Activated T-helper 1 cell treated with anti-CD3 and anti-CD28 coated beads, Interleukin-12 subunit alpha, Interleukin-12 subunit beta, Interleukin-2, Interleukin-4 antibody, amounts not matched to agents 30 ng/mL and 10 ng/mL and 1 ng/mL, durations not matched to agents 14 hours and 24 hours and 36 hours (primary cell): ENCODE measurements at regions not wholly inside any gene's neighbourhood (a gene's known extent, or its start where the extent isn't known, plus 50 kb on each side); places are given as distances from the start of the nearest gene placed in this dataset.

ENCODE experiments used
- DNase-seq: peaks from one replicate; pipeline ENCODE4 v3.0.0; 2021; ENCODE audit warnings: low spot score
- H3K27ac Mint-ChIP-seq: one replicate; pipeline ENCODE4 v1.8.0; 2021; ENCODE audit warnings: mild to moderate bottlenecking, mixed read lengths
- H3K27me3 Mint-ChIP-seq: one replicate; pipeline ENCODE4 v1.8.0; 2022; ENCODE audit warnings: mild to moderate bottlenecking, moderate library complexity, mixed read lengths; ENCODE audit not compliant: insufficient read depth
- H3K36me3 Mint-ChIP-seq: one replicate; pipeline ENCODE4 v1.8.0; 2021; ENCODE audit warnings: low read depth, mixed read lengths
- H3K4me1 Mint-ChIP-seq: one replicate; pipeline ENCODE4 v1.8.0; 2021; ENCODE audit warnings: low read depth, mixed read lengths
- H3K4me3 Mint-ChIP-seq: one replicate; pipeline ENCODE4 v1.8.0; 2021; ENCODE audit warnings: mild to moderate bottlenecking, moderate library complexity, mixed read lengths
- H3K9me3 Mint-ChIP-seq: one replicate; pipeline ENCODE4 v1.8.0; 2021; ENCODE audit warnings: mixed read lengths
- intact Hi-C: fragments of 100-400 bp; cut with micrococcal nuclease; formaldehyde crosslinking; loops from one replicate; pipeline ENCODE4 v1.15.1; 2024

DNA sequence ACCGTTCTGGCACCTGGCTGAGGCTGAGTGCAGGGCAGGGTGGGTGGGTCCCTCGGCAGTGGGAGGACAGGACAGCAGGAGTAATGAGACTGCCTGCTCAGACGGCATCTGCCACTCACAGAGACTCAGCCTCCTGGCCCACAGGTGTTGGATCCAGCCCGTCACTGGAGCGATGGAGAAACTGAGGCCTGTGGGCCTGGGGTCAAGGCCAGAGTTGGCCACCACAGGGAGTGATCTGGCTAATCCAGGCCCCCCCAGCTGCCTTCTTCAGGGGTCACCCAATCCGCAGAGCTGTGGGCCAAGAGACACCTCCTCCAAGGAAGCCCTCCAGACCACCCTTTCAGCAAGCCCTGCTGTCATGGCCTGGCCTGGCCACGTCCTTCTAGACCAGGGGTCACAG, 103.7 kb upstream of the VSTM2B start:
- intact Hi-C loops: no loop called here
- H3K9me3 Mint-ChIP-seq: peaks cover 3% of the 10 kb centered on the region
- H3K4me1 Mint-ChIP-seq: no peaks in the 10 kb centered on the region
- H3K27me3 Mint-ChIP-seq: no peaks in the 10 kb centered on the region
- H3K4me3 Mint-ChIP-seq: no peak overlapping the region
- no peaks in the 10 kb centered on the region for H3K36me3 Mint-ChIP-seq
- no peak overlapping the region for H3K27ac Mint-ChIP-seq
- no peak for DNase-seq

DNA sequence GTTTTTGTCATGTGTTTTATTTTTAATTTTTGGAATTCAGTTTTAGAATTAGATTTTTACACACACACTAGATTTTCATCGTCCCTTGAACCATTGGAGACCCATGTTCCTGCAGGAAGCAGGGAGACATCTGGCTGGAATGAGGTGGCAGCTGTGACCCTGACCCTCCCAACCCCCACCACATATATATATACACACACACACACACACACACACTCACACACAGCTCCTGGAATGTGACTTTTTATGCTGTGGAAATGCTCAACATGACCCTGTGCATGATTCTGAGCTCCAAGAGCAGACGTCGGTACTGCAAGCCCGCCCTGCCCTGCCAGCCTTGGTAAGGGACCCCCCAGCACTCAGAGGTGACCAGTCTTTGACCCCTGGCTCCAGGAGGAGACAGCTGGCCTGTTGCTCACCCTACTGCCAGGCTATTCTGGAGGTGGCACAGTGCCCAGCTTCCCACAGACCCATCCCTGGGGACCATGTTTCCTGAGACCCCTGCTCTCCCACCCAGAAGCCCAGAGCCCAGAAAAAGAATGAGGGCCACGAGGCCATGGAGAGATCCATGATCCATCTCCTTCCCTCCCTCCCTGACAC, 103.2 kb upstream of the VSTM2B start:
- Mint-ChIP-seq H3K4me1 (no peaks in the 10 kb centered on the region), H3K9me3 (peaks cover 3% of the 10 kb centered on the region), H3K4me3 (no peak overlapping the region), H3K36me3 (no peaks in the 10 kb centered on the region), H3K27ac (no peak overlapping the region), H3K27me3 (no peaks in the 10 kb centered on the region)
- intact Hi-C loops: no loop called here
- DNase-seq: no peak

DNA sequence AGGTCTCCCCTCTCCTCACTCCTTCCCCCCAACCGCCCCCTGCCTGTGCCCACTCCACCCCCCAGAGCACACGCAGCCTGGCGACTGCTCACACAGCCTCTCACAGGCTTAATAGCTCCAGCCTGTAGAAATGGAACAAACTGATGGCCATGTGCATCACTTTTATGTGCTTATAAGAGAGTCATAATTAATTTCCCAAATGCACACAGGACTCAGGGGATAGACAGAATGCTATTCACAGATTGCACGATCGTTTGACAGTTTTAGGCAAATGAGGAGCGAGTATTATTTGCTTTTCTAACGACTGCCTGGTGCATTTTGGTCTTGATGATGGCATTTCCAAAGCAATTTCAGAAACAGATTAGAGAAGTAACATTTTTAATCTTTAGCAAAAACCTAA, 97.7 kb upstream of the VSTM2B start:
- H3K27me3 Mint-ChIP-seq: no peaks in the 10 kb centered on the region
- no peaks in the 10 kb centered on the region for H3K9me3 Mint-ChIP-seq
- no peak overlapping the region for H3K27ac Mint-ChIP-seq
- H3K4me1 Mint-ChIP-seq: no peaks in the 10 kb centered on the region
- intact Hi-C loops: no loop called here
- DNase-seq: no peak
- H3K36me3 Mint-ChIP-seq: no peaks in the 10 kb centered on the region
- no peak overlapping the region for H3K4me3 Mint-ChIP-seq

DNA sequence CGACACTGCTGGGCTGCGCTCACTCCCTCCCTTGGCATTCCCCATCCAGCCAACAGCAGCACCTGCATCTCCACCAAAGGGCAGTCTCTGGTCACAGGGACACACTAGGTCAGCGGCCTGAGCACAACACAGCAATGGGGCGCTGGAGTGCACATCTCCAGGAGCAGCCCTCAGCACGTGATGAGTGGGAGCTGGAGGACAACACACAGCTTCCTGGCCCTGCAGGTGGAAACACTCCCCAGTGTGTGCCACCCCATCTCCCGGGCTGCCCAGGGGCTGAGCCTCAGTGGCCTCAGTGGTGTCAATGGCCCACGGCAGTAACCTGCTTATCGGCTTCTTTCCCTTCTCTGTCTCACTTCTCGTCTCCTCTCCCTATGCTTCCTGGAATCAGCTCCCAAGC, 96.8 kb upstream of the VSTM2B start:
- Mint-ChIP-seq H3K36me3 (no peaks in the 10 kb centered on the region), H3K27ac (no peak overlapping the region), H3K4me3 (no peak overlapping the region), H3K9me3 (no peaks in the 10 kb centered on the region), H3K27me3 (no peaks in the 10 kb centered on the region), H3K4me1 (no peaks in the 10 kb centered on the region)
- DNase-seq: no peak
- intact Hi-C loops: no loop called here

DNA sequence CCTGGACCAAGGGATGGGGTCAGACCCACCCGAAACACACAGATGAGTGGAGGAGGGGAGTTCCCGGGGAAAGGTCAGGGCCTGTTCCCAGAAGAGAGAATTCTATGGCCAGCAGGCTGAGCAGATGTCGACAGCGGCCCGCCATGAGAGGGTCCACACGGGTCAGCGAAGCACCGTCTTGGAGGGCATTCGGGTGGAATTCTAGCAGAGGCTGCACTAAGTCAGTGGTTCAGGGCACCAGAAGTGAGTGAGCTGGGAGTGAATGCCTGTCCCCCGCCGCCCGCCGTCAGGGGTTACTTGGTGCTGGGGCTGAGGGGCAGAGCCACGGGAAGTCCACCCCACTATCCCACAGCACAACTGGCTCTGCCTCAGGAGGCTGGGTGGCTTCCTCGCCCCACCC, 96.2 kb upstream of the VSTM2B start:
- H3K27ac Mint-ChIP-seq: no peak overlapping the region
- no peaks in the 10 kb centered on the region for H3K27me3 Mint-ChIP-seq
- intact Hi-C loops: no loop called here
- no peak for DNase-seq
- H3K4me1 Mint-ChIP-seq: no peaks in the 10 kb centered on the region
- no peak overlapping the region for H3K4me3 Mint-ChIP-seq
- no peaks in the 10 kb centered on the region for H3K36me3 Mint-ChIP-seq
- no peaks in the 10 kb centered on the region for H3K9me3 Mint-ChIP-seq

DNA sequence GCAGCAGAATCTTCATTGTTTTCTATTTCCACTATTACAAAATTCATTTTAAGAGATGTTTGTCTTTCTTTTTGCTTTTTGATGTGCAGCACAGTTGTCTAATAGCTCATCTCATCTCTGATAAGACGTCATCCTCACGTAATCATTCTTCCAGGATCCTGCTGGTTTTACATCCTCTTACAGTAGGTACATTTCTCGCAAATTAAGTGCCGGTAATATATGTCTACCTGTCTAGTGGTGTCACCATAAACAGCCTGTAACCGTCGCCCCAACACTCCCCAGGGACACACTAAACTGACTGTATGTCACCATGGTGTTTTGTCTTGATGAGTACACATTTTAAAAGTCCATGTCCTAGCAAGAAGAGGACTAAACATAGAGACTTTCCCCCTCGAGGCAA, 94.5 kb upstream of the VSTM2B start:
- H3K27ac Mint-ChIP-seq: no peak overlapping the region
- intact Hi-C loops: no loop called here
- no peaks in the 10 kb centered on the region for H3K27me3 Mint-ChIP-seq
- H3K4me1 Mint-ChIP-seq: no peaks in the 10 kb centered on the region
- no peak overlapping the region for H3K4me3 Mint-ChIP-seq
- H3K9me3 Mint-ChIP-seq: no peaks in the 10 kb centered on the region
- no peak for DNase-seq
- H3K36me3 Mint-ChIP-seq: no peaks in the 10 kb centered on the region

DNA sequence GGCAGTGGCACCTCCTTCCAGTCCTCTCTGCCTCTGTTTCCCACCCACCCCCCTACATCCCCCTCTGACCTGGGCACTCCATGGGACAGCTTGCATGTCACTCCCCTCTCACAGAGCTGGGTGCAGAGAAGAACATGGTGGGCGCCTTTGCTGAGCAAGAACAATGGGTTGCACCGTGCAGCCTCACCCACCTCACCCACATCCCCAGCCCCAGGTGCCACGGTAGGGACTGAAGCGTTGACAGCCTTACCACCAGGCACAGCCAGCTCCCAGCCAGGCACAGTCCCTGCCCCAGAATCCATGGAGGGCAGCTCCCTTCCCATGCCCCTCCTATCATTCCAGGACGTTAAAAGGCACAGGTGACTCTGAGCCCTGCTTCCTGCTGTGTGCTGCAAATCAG, 93.1 kb upstream of the VSTM2B start:
- intact Hi-C loops: no loop called here
- Mint-ChIP-seq H3K9me3 (no peaks in the 10 kb centered on the region), H3K4me1 (no peaks in the 10 kb centered on the region), H3K36me3 (no peaks in the 10 kb centered on the region), H3K27me3 (no peaks in the 10 kb centered on the region), H3K27ac (no peak overlapping the region), H3K4me3 (no peak overlapping the region)
- no peak for DNase-seq

DNA sequence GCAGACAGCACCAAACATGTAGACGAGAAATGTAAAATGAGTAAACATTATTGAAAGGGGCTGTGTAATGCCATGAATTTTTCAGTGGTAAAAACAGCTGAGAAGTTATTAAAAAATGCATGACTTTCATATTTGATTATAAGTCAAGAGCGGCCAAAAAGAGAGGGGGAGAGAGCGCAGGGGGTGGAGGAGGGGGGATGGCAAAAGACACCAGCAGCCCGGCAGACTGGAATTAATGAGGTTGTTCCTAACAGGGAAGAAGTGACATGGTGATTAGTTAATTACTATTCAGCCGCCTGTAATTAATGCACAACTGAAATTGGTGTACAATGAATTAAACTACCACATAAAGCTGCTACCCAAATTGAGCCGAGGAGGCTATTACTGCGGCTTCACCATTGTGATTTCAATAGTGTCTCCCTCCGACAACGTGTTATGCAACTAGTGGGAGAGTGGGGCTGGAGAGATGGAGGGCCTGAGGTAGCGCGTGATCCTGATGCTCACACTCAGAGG, 89.1 kb upstream of the VSTM2B start:
- DNase-seq: no peak
- Mint-ChIP-seq H3K9me3 (no peaks in the 10 kb centered on the region), H3K36me3 (no peaks in the 10 kb centered on the region), H3K4me1 (no peaks in the 10 kb centered on the region), H3K27ac (no peak overlapping the region), H3K4me3 (no peak overlapping the region), H3K27me3 (no peaks in the 10 kb centered on the region)
- intact Hi-C loops: no loop called here

DNA sequence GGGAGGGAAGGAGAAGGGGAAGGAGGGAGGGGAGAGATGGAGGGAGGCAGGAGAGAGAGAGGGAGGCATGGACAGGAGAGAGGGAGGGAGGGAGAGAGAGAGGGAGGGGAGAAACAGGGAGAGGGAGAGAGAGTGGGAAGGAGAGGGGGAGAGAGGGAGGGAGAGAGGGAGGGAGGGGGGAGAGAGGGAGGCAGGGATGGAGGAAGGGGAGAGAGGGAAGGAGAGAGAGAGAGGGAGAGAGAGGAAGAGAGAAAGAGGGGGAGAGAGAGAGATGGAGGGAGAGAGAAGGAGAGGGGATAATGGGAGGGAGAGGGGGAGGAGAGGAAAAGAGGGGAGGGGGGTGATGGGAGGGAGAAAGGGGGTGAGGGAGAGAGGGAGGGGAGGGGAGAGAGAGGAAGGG, 86.8 kb upstream of the VSTM2B start:
- H3K36me3 Mint-ChIP-seq: no peaks in the 10 kb centered on the region
- no peak for DNase-seq
- intact Hi-C loops: no loop called here
- H3K4me1 Mint-ChIP-seq: no peaks in the 10 kb centered on the region
- H3K9me3 Mint-ChIP-seq: no peaks in the 10 kb centered on the region
- no peaks in the 10 kb centered on the region for H3K27me3 Mint-ChIP-seq
- no peak overlapping the region for H3K27ac Mint-ChIP-seq
- no peak overlapping the region for H3K4me3 Mint-ChIP-seq

DNA sequence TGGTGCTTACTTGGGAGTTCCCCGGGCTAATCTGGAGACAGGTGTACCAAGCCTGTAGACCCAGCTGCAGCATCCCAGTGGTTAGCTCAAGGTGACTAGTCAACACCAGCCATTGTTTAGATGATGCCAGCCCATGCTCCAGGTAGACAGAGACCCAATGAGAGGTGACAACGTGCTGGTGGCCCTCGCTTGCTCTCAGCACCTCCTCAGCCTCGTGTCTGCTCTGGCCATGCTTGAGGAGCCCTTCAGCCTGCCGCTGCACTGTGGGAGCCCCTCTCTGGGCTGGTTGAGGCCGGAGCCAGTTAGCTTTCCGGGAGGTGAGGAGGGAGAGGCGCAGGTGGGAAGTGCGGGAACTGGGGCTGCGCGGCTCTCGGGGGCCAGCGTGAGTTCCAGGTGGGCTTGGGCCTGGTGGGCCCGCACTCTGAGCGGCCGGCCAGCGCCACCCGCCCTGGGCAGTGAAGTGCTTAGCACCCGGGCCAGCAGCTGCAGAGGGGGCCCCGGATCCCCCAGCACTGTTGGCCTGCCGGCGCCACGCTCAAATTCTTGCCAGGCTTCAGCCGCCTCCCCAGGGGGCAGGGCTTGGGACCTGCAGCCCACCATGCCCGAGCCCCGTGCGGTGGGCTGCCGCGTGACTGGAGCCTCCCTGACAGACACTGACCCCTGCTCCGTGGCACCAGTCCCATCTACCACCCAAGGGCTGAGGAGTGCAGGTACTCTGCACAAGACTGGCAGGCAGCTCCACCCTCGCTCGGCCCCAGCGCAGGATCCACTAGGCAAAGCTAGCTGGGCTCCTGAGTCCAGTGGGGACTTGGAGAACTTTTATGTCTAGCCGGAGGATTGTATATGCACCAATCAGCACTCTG, 85.9 kb upstream of the VSTM2B start:
- DNase-seq: no peak
- H3K4me1 Mint-ChIP-seq: no peaks in the 10 kb centered on the region
- H3K36me3 Mint-ChIP-seq: no peaks in the 10 kb centered on the region
- no peaks in the 10 kb centered on the region for H3K27me3 Mint-ChIP-seq
- H3K9me3 Mint-ChIP-seq: no peaks in the 10 kb centered on the region
- no peak overlapping the region for H3K4me3 Mint-ChIP-seq
- intact Hi-C loops: no loop called here
- H3K27ac Mint-ChIP-seq: no peak overlapping the region

DNA sequence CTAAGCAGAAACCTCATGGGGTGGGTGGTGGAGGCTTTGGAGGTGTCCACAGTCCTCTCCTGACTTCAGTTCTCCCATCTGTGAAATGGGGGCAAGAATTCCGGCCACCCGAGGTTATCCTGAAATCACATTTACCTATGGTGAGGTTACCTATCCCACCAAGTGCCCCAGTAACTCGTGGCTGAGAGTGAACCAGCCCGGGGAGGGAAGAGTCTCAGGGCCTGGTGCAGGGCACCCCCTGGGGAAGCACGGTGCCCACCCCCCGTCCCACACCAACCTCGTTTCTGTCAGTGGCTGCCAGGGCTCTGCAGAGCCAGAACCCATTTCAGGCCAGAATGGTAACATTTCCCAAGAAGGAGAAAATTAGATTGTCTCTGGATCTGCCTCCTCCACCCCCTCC, 83.7 kb upstream of the VSTM2B start:
- H3K4me1 Mint-ChIP-seq: no peaks in the 10 kb centered on the region
- no peaks in the 10 kb centered on the region for H3K9me3 Mint-ChIP-seq
- no peak overlapping the region for H3K4me3 Mint-ChIP-seq
- no peaks in the 10 kb centered on the region for H3K36me3 Mint-ChIP-seq
- H3K27me3 Mint-ChIP-seq: no peaks in the 10 kb centered on the region
- no peak overlapping the region for H3K27ac Mint-ChIP-seq
- no peak for DNase-seq
- intact Hi-C loops: no loop called here

DNA sequence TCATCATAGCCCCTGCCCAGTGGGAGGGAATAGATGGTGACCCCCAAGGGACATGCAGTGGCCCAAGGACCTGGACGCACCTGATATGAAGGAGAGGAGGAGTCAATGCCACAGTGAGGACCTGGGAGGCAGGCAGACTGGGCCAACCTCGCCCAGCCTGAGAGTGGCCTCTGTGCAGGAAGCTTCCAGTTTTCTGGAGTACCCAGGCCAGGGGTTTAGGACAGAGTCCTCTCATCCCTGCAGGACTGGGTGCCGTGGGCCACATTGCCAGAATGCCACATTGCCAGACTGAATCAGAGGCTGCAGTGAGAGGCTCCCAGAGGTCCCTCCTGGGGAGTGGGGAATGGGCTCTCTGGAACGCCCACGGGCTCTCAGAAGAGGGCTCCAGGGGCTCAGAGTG, 82.9 kb upstream of the VSTM2B start:
- intact Hi-C loops: no loop called here

DNA sequence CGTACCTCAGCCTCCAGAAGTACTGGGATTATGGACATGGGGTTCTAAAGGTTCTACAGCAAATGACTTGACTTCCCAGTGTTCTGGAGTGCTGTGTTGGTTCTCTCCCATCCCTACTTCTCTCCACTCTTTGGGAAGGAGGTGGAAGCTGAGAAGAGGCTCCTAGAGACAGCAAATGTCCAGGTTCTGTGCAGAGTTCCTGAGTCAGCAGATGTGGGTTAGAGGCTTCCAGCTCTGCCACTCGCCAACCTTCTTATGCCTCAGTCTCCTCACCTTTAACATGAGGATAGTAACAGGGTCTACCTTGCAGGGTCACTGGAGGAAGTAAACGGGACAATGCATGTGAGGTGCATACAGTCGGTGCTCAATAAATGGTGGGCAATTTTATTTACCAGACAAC, 80.5 kb upstream of the VSTM2B start:
- Mint-ChIP-seq H3K9me3 (no peaks in the 10 kb centered on the region), H3K4me1 (no peaks in the 10 kb centered on the region)
- intact Hi-C loops: no loop called here

More for the DNA sequence above, 82.9 kb upstream of the VSTM2B start:
- H3K27ac Mint-ChIP-seq: no peak overlapping the region
- no peaks in the 10 kb centered on the region for H3K27me3 Mint-ChIP-seq
- DNase-seq: no peak
- H3K4me1 Mint-ChIP-seq: no peaks in the 10 kb centered on the region
- H3K36me3 Mint-ChIP-seq: no peaks in the 10 kb centered on the region
- H3K4me3 Mint-ChIP-seq: no peak overlapping the region
- no peaks in the 10 kb centered on the region for H3K9me3 Mint-ChIP-seq

More for the DNA sequence above, 80.5 kb upstream of the VSTM2B start:
- no peak for DNase-seq
- Mint-ChIP-seq H3K27me3 (no peaks in the 10 kb centered on the region), H3K27ac (no peak overlapping the region), H3K36me3 (no peaks in the 10 kb centered on the region), H3K4me3 (no peak overlapping the region)
